Endothelial cell of umbilical vein (primary cell): ENCODE measurements at regions not wholly inside any gene's neighbourhood (a gene's known extent, or its start where the extent isn't known, plus 50 kb on each side); places are given as distances from the start of the nearest gene placed in this dataset.

Experiments
- BruUV-seq: library from RNA; stranded (reverse); fragments of 400-500 nt; replicated peaks from 2 replicates; lab custom pipeline; 2021; lab: Mats Ljungman, UMichigan
- CTCF ChIA-PET: fragments of 300-600, 350-600 bp; sonication (Branson Sonifier 250); formaldehyde crosslinking; loops from one replicate; lab custom pipeline; 2021; ENCODE audit warnings: antibody characterized with exemption, inconsistent platforms; lab: Charles Lee
- POLR2A ChIA-PET: fragments of 300-600, 350-600 bp; sonication (Branson Sonifier 250); formaldehyde crosslinking; loops from one replicate; lab custom pipeline; 2021; ENCODE audit warnings: antibody characterized with exemption, inconsistent platforms; lab: Charles Lee
- DNase-seq: peaks from one replicate; pipeline ENCODE4 v3.0.0-alpha.2; 2011; ENCODE audit warnings: low read depth, low spot score
- FAIRE-seq: peaks from 2 replicates; lab custom pipeline; 2011; peaks lifted over from hg19 to GRCh38; lab: Jason Lieb, UNC
- H2AFZ ChIP-seq: 2 replicates; pipeline ENCODE4 v1.6.0; 2012; ENCODE audit warnings: low read depth, low read length, control low read depth, inconsistent platforms
- H3K27ac ChIP-seq: 2 replicates; pipeline ENCODE4 v1.5.1; 2011; ENCODE audit warnings: low read depth, mild to moderate bottlenecking, control low read depth, low read length, moderate library complexity; ENCODE audit not compliant: insufficient read depth
- H3K27me3 ChIP-seq, 2 experiments: 2 replicates each; pipeline versions ENCODE4 v1.6.0 to v1.6.1; 2011; ENCODE audit warnings: low read length in 2 of 2, mixed read lengths in 1 of 2; ENCODE audit not compliant: control insufficient read depth in 2 of 2, insufficient read depth in 2 of 2
- H3K36me3 ChIP-seq, 2 experiments: 2 replicates in 1 of 2; 3 replicates in 1 of 2; pipeline ENCODE4 v1.5.1; 2011; ENCODE audit warnings: low read length in 2 of 2, mild to moderate bottlenecking in 1 of 2, moderate library complexity in 1 of 2; ENCODE audit not compliant: control insufficient read depth in 2 of 2, insufficient read depth in 2 of 2; ENCODE audit errors: extremely low read depth in 1 of 2
- H3K4me1 ChIP-seq: 3 replicates; pipeline ENCODE4 v1.5.1; 2011; ENCODE audit warnings: mild to moderate bottlenecking, low read length; ENCODE audit not compliant: control insufficient read depth, insufficient read depth; ENCODE audit errors: extremely low read depth
- H3K4me2 ChIP-seq: 2 replicates; pipeline ENCODE4 v1.6.1; 2011; ENCODE audit warnings: low read length, control low read depth, mixed read lengths; ENCODE audit not compliant: insufficient read depth
- H3K4me3 ChIP-seq, 3 experiments: fragments of 200-600 bp in 1 of 3; sonication (generic), shearing (Covaris generic) in 1 of 3; replicated peaks in 1 of 3; 2 replicates each; pipeline ENCODE4 v1.5.1; 2011 to 2016; ENCODE audit warnings: control low read depth in 3 of 3, low read length in 3 of 3, mild to moderate bottlenecking in 2 of 3, inconsistent platforms in 1 of 3, low read depth in 1 of 3, moderate library complexity in 1 of 3; ENCODE audit not compliant: insufficient read depth in 1 of 3
- H3K79me2 ChIP-seq: 2 replicates; pipeline ENCODE4 v1.6.0; 2012; ENCODE audit warnings: low read length, inconsistent platforms; ENCODE audit not compliant: control insufficient read depth, insufficient read depth
- H3K9ac ChIP-seq: replicated peaks from 2 replicates; pipeline ENCODE3; 2011; ENCODE audit warnings: low read length, control low read depth; ENCODE audit not compliant: insufficient read depth; ENCODE audit errors: extremely low read depth
- H3K9me1 ChIP-seq: replicated peaks from 3 replicates; pipeline ENCODE4 v1.6.0; 2011; ENCODE audit warnings: mild to moderate bottlenecking, low read length; ENCODE audit not compliant: control insufficient read depth, insufficient read depth; ENCODE audit errors: extremely low read depth
- H3K9me3 ChIP-seq: replicated peaks from 2 replicates; pipeline ENCODE4 v1.5.1; 2012; ENCODE audit warnings: low read length, inconsistent platforms; ENCODE audit not compliant: control insufficient read depth, insufficient read depth
- H4K20me1 ChIP-seq: replicated peaks from 2 replicates; pipeline ENCODE3; 2011; ENCODE audit warnings: mild to moderate bottlenecking, low read length; ENCODE audit not compliant: control insufficient read depth, insufficient read depth; ENCODE audit errors: extremely low read depth
- CTCF ChIP-seq, 2 donors: IDR thresholded peaks; 1 replicate in 1 of 2; 2 replicates in 1 of 2; pipeline ENCODE4 v1.5.1; 2011; ENCODE audit warnings: low read length in 2 of 2, mild to moderate bottlenecking in 2 of 2, moderate library complexity in 2 of 2, control low read depth in 1 of 2, inconsistent platforms in 1 of 2, low read depth in 1 of 2; ENCODE audit not compliant: insufficient read depth in 1 of 2; ENCODE audit errors: extremely low read depth in 1 of 2
- EZH2 ChIP-seq: IDR thresholded peaks from 2 replicates; pipeline ENCODE4 v1.6.1; 2012; ENCODE audit warnings: borderline replicate concordance, low read depth, mild to moderate bottlenecking, moderate library complexity, low read length, inconsistent platforms; ENCODE audit not compliant: severe bottlenecking
- FOS ChIP-seq: IDR thresholded peaks from 2 replicates; pipeline ENCODE4 v1.6.1; 2011; ENCODE audit warnings: mild to moderate bottlenecking, low read length, moderate library complexity, borderline replicate concordance; ENCODE audit not compliant: insufficient read depth
- GATA2 ChIP-seq: IDR thresholded peaks from 2 replicates; pipeline ENCODE4 v1.7.0; 2011; ENCODE audit warnings: low read depth, mild to moderate bottlenecking, moderate library complexity, mixed read lengths, low read length; ENCODE audit not compliant: insufficient read length, insufficient read depth
- JUN ChIP-seq: IDR thresholded peaks from 2 replicates; pipeline ENCODE4 v1.6.1; 2011; ENCODE audit warnings: borderline replicate concordance, low read depth; ENCODE audit not compliant: insufficient read length, insufficient read depth
- MAX ChIP-seq: IDR thresholded peaks from 2 replicates; pipeline ENCODE4 v1.6.1; 2011; ENCODE audit not compliant: insufficient read depth, insufficient read length
- MYC ChIP-seq: IDR thresholded peaks from one replicate; pipeline ENCODE4 v1.6.1; 2011; ENCODE audit warnings: mild to moderate bottlenecking, low read depth, low read length
- POLR2A ChIP-seq: IDR thresholded peaks from 2 replicates; pipeline ENCODE4 v1.6.1; 2012; ENCODE audit warnings: low read depth, mild to moderate bottlenecking, control low read depth, low read length
- POLR2AphosphoS5 ChIP-seq: IDR thresholded peaks from 2 replicates; pipeline ENCODE4 v1.6.1; 2012; ENCODE audit warnings: low read depth, mild to moderate bottlenecking, control low read depth, low read length, moderate library complexity; ENCODE audit not compliant: insufficient read depth
- dilution Hi-C: fragments of 300-500 bp; cut with MboI; formaldehyde crosslinking; loops from one replicate; pipeline ENCODE4 v1.15.0; 2019; ENCODE audit warnings: low sequenced_read_pairs; ENCODE audit not compliant: extremely low pct_ligation_motif_present
- intact Hi-C: fragments of 100-400 bp; cut with micrococcal nuclease; formaldehyde crosslinking; loops from one replicate; pipeline ENCODE4 v1.10.0; 2022

GRCh38 chr22:49149721-49150608 is 677.7 kb downstream of the BRD1 start:
- Histone ChIP-seq H3K79me2 (no peaks in the 10 kb centered on the region), H4K20me1 (no peaks in the 10 kb centered on the region), H3K9ac (no peak overlapping the region), H2AFZ (no peak overlapping the region), H3K27ac (no peak overlapping the region), H3K4me1 (no peaks in the 10 kb centered on the region), H3K36me3 (no peaks in the 10 kb centered on the region), H3K9me1 (no peaks in the 10 kb centered on the region), H3K9me3 (peaks cover 4% of the 10 kb centered on the region), H3K27me3 (no peaks in the 10 kb centered on the region), H3K4me3 (no peak overlapping the region), H3K4me2 (no peak overlapping the region)
- intact Hi-C loops (no loop called here), dilution Hi-C loops (no loop called here)
- ChIA-PET POLR2A (no interaction called here), CTCF (no interaction called here)
- FAIRE-seq: no peak
- no peak for DNase-seq
- TF ChIP-seq POLR2A: no peak
- no peak for TF ChIP-seq GATA2
- TF ChIP-seq MAX: no peak
- no peak for TF ChIP-seq POLR2AphosphoS5
- no peak for TF ChIP-seq FOS
- no peak for TF ChIP-seq CTCF (IDR thresholded peaks at IDR 0.05; ENCODE audit: extremely low read depth in 1 of 2, insufficient read depth in 1 of 2, low read depth in 1 of 2, low read length in 2 of 2)
- TF ChIP-seq JUN: no peak
- no peak for TF ChIP-seq EZH2
- no peak for TF ChIP-seq MYC
- BruUV-seq: no TSS peak
